Right atrium auricular region (tissue), 2 donors: ENCODE measurements at regions not wholly inside any gene's neighbourhood (a gene's known extent, or its start where the extent isn't known, plus 50 kb on each side); places are given as distances from the start of the nearest gene placed in this dataset.

Experiments
- DNase-seq: peaks from one replicate; pipeline ENCODE4 v3.0.0-alpha.2; 2019; ENCODE audit warnings: low spot score
- H3K27ac ChIP-seq, 2 donors: fragments of 200-600 bp; sonication (generic); 1 replicate in 1 of 2; 2 replicates in 1 of 2; pipeline ENCODE4 v1.5.1; 2016 to 2019
- H3K27me3 ChIP-seq, 2 donors: fragments of 200-600 bp; sonication (generic); one replicate each; pipeline versions ENCODE4 v1.5.1 to v1.6.0; 2017 to 2019
- H3K36me3 ChIP-seq: fragments of 200-600 bp; sonication (generic); one replicate; pipeline ENCODE4 v1.5.1; 2016
- H3K4me1 ChIP-seq, 2 donors: fragments of 200-600 bp; sonication (generic); one replicate each; pipeline versions ENCODE4 v1.5.1 to v1.6.0; 2017 to 2019
- H3K4me3 ChIP-seq, 2 donors: fragments of 200-600 bp; sonication (generic); 1 replicate in 1 of 2; 2 replicates in 1 of 2; pipeline ENCODE4 v1.5.1; 2017 to 2019; ENCODE audit warnings: mild to moderate bottlenecking in 1 of 2, moderate library complexity in 1 of 2
- H3K9me3 ChIP-seq, 2 donors: fragments of 200-600 bp; sonication (generic); one replicate each; pipeline ENCODE4 v1.5.1; 2019
- CTCF ChIP-seq, 2 donors: fragments of 200-600 bp; sonication (generic); IDR thresholded peaks; one replicate each; pipeline ENCODE4 v1.5.1; 2019; ENCODE audit warnings: antibody characterized with exemption in 2 of 2

- H3K27ac ChIP-seq = no peak overlapping the region
- no peaks in the 10 kb centered on the region for H3K27me3 ChIP-seq
- H3K36me3 ChIP-seq = no peaks in the 10 kb centered on the region
- DNase-seq = no peak
- no peaks in the 10 kb centered on the region for H3K9me3 ChIP-seq
- no peak overlapping the region for H3K4me3 ChIP-seq
- no peak for TF ChIP-seq CTCF (IDR thresholded peaks at IDR 0.05)
- no peaks in the 10 kb centered on the region for H3K4me1 ChIP-seq
Measured at GRCh38 chr1:47701283-47701682, 263.4 kb downstream of the FOXD2 start.

GRCh38 chr1:47701741-47702515 is 264.1 kb downstream of the FOXD2 start:
- no peaks in the 10 kb centered on the region for H3K27me3 ChIP-seq
- H3K4me3 ChIP-seq = no peak overlapping the region
- no peak for DNase-seq
- no peaks in the 10 kb centered on the region for H3K36me3 ChIP-seq
- TF ChIP-seq CTCF (IDR thresholded peaks at IDR 0.05) = no peak
- H3K27ac ChIP-seq = no peak overlapping the region
- no peaks in the 10 kb centered on the region for H3K4me1 ChIP-seq
- no peaks in the 10 kb centered on the region for H3K9me3 ChIP-seq

GRCh38 chr1:47703156-47703825 is 265.4 kb downstream of the FOXD2 start:
- Histone ChIP-seq H3K36me3 (no peaks in the 10 kb centered on the region), H3K4me3 (no peak overlapping the region), H3K4me1 (peaks cover 0 to 4% of the 10 kb centered on the region in 2 donors), H3K27me3 (peaks cover 0 to 3% of the 10 kb centered on the region in 2 donors), H3K27ac (no peak overlapping the region), H3K9me3 (no peaks in the 10 kb centered on the region)
- TF ChIP-seq CTCF (IDR thresholded peaks at IDR 0.05) = no peak
- no peak for DNase-seq

- no peak overlapping the region for H3K27ac ChIP-seq
- H3K4me1 ChIP-seq = peaks cover 0 to 12% of the 10 kb centered on the region in 2 donors
- no peak for DNase-seq
- no peaks in the 10 kb centered on the region for H3K36me3 ChIP-seq
- H3K27me3 ChIP-seq = peaks cover 5 to 7% of the 10 kb centered on the region in 2 donors
- TF ChIP-seq CTCF (IDR thresholded peaks at IDR 0.05) = no peak
- no peaks in the 10 kb centered on the region for H3K9me3 ChIP-seq
- no peak overlapping the region for H3K4me3 ChIP-seq
Measured at GRCh38 chr1:47703981-47704596, 266.2 kb downstream of the FOXD2 start.

GRCh38 chr1:47705517-47706130 is 267.8 kb downstream of the FOXD2 start:
- H3K4me3 ChIP-seq = no peak overlapping the region
- no peak for TF ChIP-seq CTCF (IDR thresholded peaks at IDR 0.05)

More at GRCh38 chr1:47705517-47706130, 267.8 kb downstream of the FOXD2 start:
- H3K4me1 ChIP-seq = peaks cover 4 to 28% of the 10 kb centered on the region in 2 donors
- H3K27ac ChIP-seq = no peak overlapping the region
- DNase-seq = no peak
- H3K27me3 ChIP-seq = peaks cover 9 to 14% of the 10 kb centered on the region in 2 donors
- H3K36me3 ChIP-seq = no peaks in the 10 kb centered on the region
- H3K9me3 ChIP-seq = no peaks in the 10 kb centered on the region
